Esophagus muscularis mucosa (tissue), 4 donors: ENCODE measurements at regions not wholly inside any gene's neighbourhood (a gene's known extent, or its start where the extent isn't known, plus 50 kb on each side); places are given as distances from the start of the nearest gene placed in this dataset.

Experiments used
- DNase-seq: peaks from one replicate; pipeline ENCODE4 v3.0.0-alpha.2; 2017; ENCODE audit errors: extremely low spot score
- H3K27ac ChIP-seq, 4 donors: fragments of 200-600 bp; sonication (generic); replicated peaks in 1 of 4; 1 replicate in 3 of 4; 2 replicates in 1 of 4; pipeline ENCODE4 v1.5.1; 2016 to 2019; ENCODE audit warnings: mild to moderate bottlenecking in 1 of 4
- H3K27me3 ChIP-seq, 4 donors: fragments of 200-600 bp; sonication (generic); one replicate each; pipeline versions ENCODE4 v1.5.1 to v1.6.0; 2016 to 2019
- H3K36me3 ChIP-seq, 4 donors: fragments of 200-600 bp; sonication (generic); one replicate each; pipeline ENCODE4 v1.5.1; 2016 to 2019
- H3K4me1 ChIP-seq, 4 donors: fragments of 200-600 bp; sonication (generic); one replicate each; pipeline ENCODE4 v1.5.1; 2016 to 2019
- H3K4me3 ChIP-seq, 4 donors: fragments of 200-600 bp; sonication (generic); 1 replicate in 2 of 4; 2 replicates in 2 of 4; pipeline ENCODE4 v1.5.1; 2016 to 2019; ENCODE audit warnings: mild to moderate bottlenecking in 4 of 4, moderate library complexity in 1 of 4
- H3K9me3 ChIP-seq, 4 donors: fragments of 200-600 bp; sonication (generic); 1 replicate in 3 of 4; 2 replicates in 1 of 4; pipeline ENCODE4 v1.5.1; 2016 to 2019
- EP300 ChIP-seq: sonication (generic); formaldehyde crosslinking; IDR thresholded peaks from one replicate; pipeline ENCODE4 v1.6.1; 2017; ENCODE audit warnings: antibody characterized with exemption
- POLR2A ChIP-seq: fragments of 450-650 bp; IDR thresholded peaks from one replicate; pipeline ENCODE4 v1.6.1; 2017; ENCODE audit warnings: antibody characterized with exemption, moderate library complexity, mild to moderate bottlenecking, low read depth
- POLR2AphosphoS5 ChIP-seq, 2 donors: sonication (generic); formaldehyde crosslinking; IDR thresholded peaks; one replicate each; pipeline ENCODE4 v1.6.1; 2017; ENCODE audit warnings: antibody characterized with exemption in 2 of 2
- WGBS: methylation state at CpG from one replicate; pipeline ENCODE4 v1.1.5; 2018; 5-methylcytosine and 5-hydroxymethylcytosine counted together
- intact Hi-C: fragments of 100-400 bp; cut with DNase I; formaldehyde crosslinking; loops from one replicate; pipeline ENCODE4 v1.15.1; 2023
- TF ChIP-seq, protein P1 (sequence below), 3 experiments: fragments of 200-600 bp in 2 of 3; fragments of 450-650 bp in 1 of 3; sonication (generic) in 2 of 3; IDR thresholded peaks; one replicate each; pipeline ENCODE4 v1.5.1; 2017 to 2019; ENCODE audit warnings: antibody characterized with exemption in 3 of 3, mild to moderate bottlenecking in 2 of 3, moderate library complexity in 1 of 3

DNA sequence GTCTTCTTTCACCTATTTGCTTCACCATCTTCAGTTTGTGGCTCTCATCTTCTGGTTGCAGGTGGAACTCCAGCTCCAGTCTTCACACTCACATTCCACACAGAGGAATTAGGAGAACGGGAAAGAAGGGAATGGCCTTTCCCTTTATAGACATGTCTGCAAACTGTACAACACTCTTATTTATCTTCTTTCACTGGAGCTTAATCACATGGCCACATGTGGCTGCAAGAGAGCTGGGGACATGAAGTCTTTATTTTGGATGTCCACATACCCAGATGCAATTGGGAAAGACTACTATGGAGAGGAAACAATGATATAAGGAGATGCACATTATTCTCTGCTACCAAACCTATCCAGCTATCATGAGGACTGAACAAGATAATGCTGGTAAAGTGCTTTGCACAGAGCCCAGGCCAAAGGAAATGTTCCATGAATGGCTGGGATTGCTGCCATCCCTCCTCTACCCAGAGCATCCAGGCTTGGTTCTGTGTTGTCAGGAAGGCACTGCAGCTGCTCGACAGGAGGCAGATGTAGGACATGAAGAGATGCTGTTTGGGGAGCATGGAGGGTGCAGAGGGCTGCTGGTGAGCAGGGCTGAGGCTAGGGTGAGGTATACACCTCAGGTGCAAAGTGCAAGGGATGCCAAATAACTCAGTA lies 183.8 kb upstream of the TBX20 start:
- Histone ChIP-seq H3K27ac (no peak overlapping the region), H3K4me1 (no peaks in the 10 kb centered on the region), H3K36me3 (no peaks in the 10 kb centered on the region), H3K27me3 (no peaks in the 10 kb centered on the region), H3K9me3 (peaks cover 0 to 5% (median 0%) of the 10 kb centered on the region in 4 donors), H3K4me3 (no peak overlapping the region)
- 71% methylated on average over 2 of the region's 2 CpGs for WGBS
- TF ChIP-seq POLR2AphosphoS5 (IDR thresholded peaks at IDR 0.05) (no peak), POLR2A (no peak), EP300 (no peak)
- TF ChIP-seq, protein P1, sequence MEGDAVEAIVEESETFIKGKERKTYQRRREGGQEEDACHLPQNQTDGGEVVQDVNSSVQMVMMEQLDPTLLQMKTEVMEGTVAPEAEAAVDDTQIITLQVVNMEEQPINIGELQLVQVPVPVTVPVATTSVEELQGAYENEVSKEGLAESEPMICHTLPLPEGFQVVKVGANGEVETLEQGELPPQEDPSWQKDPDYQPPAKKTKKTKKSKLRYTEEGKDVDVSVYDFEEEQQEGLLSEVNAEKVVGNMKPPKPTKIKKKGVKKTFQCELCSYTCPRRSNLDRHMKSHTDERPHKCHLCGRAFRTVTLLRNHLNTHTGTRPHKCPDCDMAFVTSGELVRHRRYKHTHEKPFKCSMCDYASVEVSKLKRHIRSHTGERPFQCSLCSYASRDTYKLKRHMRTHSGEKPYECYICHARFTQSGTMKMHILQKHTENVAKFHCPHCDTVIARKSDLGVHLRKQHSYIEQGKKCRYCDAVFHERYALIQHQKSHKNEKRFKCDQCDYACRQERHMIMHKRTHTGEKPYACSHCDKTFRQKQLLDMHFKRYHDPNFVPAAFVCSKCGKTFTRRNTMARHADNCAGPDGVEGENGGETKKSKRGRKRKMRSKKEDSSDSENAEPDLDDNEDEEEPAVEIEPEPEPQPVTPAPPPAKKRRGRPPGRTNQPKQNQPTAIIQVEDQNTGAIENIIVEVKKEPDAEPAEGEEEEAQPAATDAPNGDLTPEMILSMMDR (IDR thresholded peaks at IDR 0.05), result no peak
- DNase-seq, result no peak
- intact Hi-C loops, result no loop called here

- DNase-seq, result no peak
- Histone ChIP-seq H3K27ac (no peak overlapping the region), H3K36me3 (no peaks in the 10 kb centered on the region), H3K4me1 (no peaks in the 10 kb centered on the region), H3K4me3 (no peak overlapping the region), H3K9me3 (peaks cover 0 to 5% (median 0%) of the 10 kb centered on the region in 4 donors), H3K27me3 (no peaks in the 10 kb centered on the region)
- TF ChIP-seq POLR2A (no peak), EP300 (no peak), POLR2AphosphoS5 (IDR thresholded peaks at IDR 0.05) (no peak)
- TF ChIP-seq, protein P1 (IDR thresholded peaks at IDR 0.05), result no peak
- intact Hi-C loops, result no loop called here
- 70% methylated on average over 5 of the region's 5 CpGs for WGBS
These were observed 182.6 kb upstream of the TBX20 start for GRCh38 chr7:35436452-35436851.

- WGBS, result 76% methylated on average over 7 of the region's 7 CpGs
- no peaks in the 10 kb centered on the region for H3K36me3 ChIP-seq
- H3K27ac ChIP-seq, result no peak overlapping the region
- no peaks in the 10 kb centered on the region for H3K4me1 ChIP-seq
- H3K4me3 ChIP-seq, result no peak overlapping the region
- DNase-seq, result no peak
- TF ChIP-seq POLR2AphosphoS5 (IDR thresholded peaks at IDR 0.05), result no peak
- no peak for TF ChIP-seq POLR2A
- TF ChIP-seq, protein P1 (IDR thresholded peaks at IDR 0.05), result no peak
- TF ChIP-seq EP300, result no peak
- no peaks in the 10 kb centered on the region for H3K27me3 ChIP-seq
- H3K9me3 ChIP-seq, result peaks cover 0 to 24% (median 2%) of the 10 kb centered on the region in 4 donors
- intact Hi-C loops, result no loop called here
These were observed 176.8 kb upstream of the TBX20 start for GRCh38 chr7:35430547-35431153.

DNA sequence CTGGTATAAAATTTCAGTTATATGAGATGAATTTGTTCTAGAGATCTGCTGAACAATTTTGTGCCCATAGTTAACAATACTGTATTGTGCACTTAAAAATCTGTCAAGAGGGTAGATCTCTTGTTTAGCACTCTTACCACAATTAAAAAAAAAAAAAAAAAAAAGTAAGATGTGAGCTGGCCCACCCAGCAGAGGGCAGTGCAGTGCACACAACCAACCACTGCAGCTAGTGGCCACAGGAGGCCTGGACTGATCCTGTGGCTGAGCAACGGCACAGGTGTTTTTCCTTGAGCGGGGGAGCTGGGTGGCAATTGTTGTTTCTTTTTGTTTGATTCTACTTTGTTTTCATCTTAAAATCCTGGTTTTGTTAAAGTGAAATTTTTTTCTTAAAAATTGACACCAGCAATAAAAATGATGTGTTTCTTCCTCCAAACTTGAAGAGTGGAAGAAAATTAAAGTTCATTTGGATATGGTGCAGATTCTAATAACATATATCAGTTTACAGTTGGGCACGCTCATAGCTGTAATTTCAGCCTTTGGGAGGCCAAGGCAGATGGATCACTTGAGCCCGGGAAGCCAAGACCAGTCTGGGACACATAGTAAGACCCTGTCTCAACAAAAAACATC lies 171.1 kb upstream of the TBX20 start:
- DNase-seq, result no peak
- Histone ChIP-seq H3K9me3 (peaks cover 0 to 10% (median 2%) of the 10 kb centered on the region in 4 donors), H3K4me3 (no peak overlapping the region), H3K4me1 (no peaks in the 10 kb centered on the region), H3K27me3 (peaks cover 0 to 3% (median 0%) of the 10 kb centered on the region in 4 donors), H3K27ac (no peak overlapping the region), H3K36me3 (no peaks in the 10 kb centered on the region)
- TF ChIP-seq, protein P1 (IDR thresholded peaks at IDR 0.05), result peak; percentile 48 to 64 (median 57)
- no peak for TF ChIP-seq POLR2A
- intact Hi-C loops, result loop anchor here (10.0 kb wide), 1 partner anchor 60 kb away; no protein-coding TSS in a partner anchor
- 64% methylated on average over 4 of the region's 4 CpGs for WGBS
